SU-DHL-6 (cell line): ENCODE measurements at regions not wholly inside any gene's neighbourhood (a gene's known extent, or its start where the extent isn't known, plus 50 kb on each side); places are given as distances from the start of the nearest gene placed in this dataset.

Experiments used
- CTCF ChIP-seq: fragments of 200-600 bp; sonication (generic); IDR thresholded peaks from one replicate; pipeline ENCODE4 v1.5.1; 2017; ENCODE audit warnings: antibody characterized with exemption, mild to moderate bottlenecking, low read length, moderate library complexity; ENCODE audit not compliant: insufficient read depth, poor library complexity, severe bottlenecking
- EZH2phosphoT487 ChIP-seq: fragments of 200-600 bp; sonication (generic), shearing (Covaris generic); conservative IDR thresholded peaks from 2 replicates; pipeline ENCODE4 v1.6.1; 2018; ENCODE audit warnings: mild to moderate bottlenecking, antibody characterized with exemption, low read length, moderate library complexity, mixed read lengths

DNA sequence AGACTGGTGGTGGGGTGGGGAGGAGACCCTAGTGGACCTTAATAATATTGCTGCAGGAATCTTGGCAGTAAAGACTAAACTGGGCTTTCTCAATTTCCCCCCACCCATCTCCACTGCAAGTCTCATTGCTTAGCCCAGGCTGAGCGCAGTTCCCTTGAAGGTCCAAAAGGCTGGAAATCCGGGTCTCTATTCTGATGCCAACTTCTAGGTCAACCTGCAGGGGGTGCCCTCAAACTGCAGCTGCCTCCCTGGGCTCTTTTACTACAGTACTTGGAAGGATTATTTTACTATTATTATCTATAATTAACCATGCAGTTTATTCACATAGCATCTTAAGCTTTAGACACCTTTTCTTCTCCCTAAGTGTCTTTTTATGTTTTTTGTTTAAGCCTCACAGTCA lies 85.4 kb upstream of the WARS2 start:
- TF ChIP-seq CTCF (no peak), EZH2phosphoT487 (no peak)
